Head of caudate nucleus (tissue), 42 donors: ENCODE measurements at regions not wholly inside any gene's neighbourhood (a gene's known extent, or its start where the extent isn't known, plus 50 kb on each side); places are given as distances from the start of the nearest gene placed in this dataset.
"Not testable (repeated sequence)": the region's sequence is repeated elsewhere in the genome, so short reads cannot be mapped to it uniquely, and the experiment has no call there.

Source experiments
- DNase-seq, 42 donors: peaks; one replicate each; pipeline versions ENCODE4 v3.0.0 to v3.0.0-alpha.2; 2020 to 2021; ENCODE audit warnings: mixed read lengths in 7 of 42
- intact Hi-C: fragments of 100-400 bp; cut with DNase I; formaldehyde crosslinking; loops from one replicate; pipeline ENCODE4 v1.15.0; 2022

- no peak for DNase-seq
- intact Hi-C loops, result no loop called here
These were observed 322.6 kb upstream of the FRG2C start for GRCh38 chr3:75341324-75342067.

GRCh38 chr3:75342425-75342824 is 321.7 kb upstream of the FRG2C start:
- intact Hi-C loops, result no loop called here
- no peak for DNase-seq

- intact Hi-C loops, DNase-seq: not testable (repeated sequence)
These were observed 313.6 kb upstream of the FRG2C start for GRCh38 chr3:75350536-75350935.

DNA sequence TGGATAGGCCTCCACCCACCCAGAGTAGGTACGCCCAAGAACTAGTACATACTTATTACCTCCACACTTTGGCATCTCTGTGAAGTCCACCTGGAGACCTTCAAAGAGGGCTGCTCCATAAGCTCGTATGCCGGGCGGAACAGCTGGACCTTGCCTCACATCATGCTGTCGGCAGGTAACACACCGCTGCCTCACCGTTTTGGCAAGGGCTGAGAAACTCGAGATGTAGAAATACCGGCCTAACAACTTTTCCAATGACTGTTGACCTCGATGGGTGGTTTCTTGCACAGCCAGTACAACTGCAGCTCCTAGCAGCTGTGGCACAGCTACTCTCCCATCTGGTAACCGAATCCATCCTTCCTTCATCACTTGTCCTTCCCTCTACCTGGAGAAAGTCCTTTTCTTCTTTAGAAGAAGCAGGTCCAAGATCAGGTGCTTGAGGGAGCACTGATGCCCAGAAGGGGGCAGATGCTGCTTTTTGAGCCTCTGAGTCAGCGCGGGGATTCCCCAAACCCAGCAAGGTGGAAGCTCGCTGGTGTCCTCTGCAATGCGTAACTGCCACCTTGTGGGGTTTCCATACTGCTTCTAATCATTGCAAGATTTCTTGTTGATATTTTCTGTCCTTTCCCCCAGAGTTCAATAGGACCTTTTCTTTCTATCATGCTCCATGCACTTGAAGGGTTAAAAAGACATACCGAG is 301.9 kb upstream of the FRG2C start:
- DNase-seq, intact Hi-C loops: not testable (repeated sequence)

GRCh38 chr3:75372964-75373363 is 291.2 kb upstream of the FRG2C start:
- DNase-seq, intact Hi-C loops: not testable (repeated sequence)

DNA sequence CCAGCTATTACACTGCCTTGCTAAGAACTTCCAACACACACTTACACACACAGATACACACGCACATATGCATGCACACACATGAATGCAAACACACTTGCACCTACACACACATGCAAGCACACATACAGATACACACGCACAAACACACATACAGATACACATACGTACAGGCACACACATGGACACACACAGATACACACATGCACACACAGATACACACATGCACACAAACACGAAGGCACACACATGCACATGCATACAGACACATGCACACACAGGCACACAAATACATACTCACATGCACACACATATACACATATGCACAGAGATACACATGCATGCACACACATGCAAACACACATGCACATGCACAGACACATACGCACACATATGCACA is 284.3 kb upstream of the FRG2C start:
- intact Hi-C loops, result not testable (repeated sequence)

DNA sequence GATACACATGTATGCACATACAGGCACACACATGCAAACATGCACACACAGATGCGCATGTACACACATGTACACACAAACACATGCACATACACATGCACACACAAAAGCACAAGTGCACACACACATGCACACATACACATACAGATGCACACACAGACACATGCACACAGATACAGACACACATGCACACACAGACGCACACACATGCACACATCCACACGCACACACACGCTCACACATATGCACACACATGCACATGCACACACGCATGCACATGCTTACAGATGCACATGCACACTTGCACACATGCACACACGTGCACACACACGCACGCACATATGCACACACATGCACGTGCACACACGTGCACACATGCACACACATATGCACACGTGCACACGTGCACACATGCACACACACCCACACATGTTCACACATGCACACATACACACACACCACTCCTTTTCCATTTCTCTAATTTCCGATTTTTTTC is 283.8 kb upstream of the FRG2C start:
- DNase-seq, result no peak
- intact Hi-C loops, result no loop called here

More for the DNA sequence above, 284.3 kb upstream of the FRG2C start:
- DNase-seq, result not testable (repeated sequence)

DNA sequence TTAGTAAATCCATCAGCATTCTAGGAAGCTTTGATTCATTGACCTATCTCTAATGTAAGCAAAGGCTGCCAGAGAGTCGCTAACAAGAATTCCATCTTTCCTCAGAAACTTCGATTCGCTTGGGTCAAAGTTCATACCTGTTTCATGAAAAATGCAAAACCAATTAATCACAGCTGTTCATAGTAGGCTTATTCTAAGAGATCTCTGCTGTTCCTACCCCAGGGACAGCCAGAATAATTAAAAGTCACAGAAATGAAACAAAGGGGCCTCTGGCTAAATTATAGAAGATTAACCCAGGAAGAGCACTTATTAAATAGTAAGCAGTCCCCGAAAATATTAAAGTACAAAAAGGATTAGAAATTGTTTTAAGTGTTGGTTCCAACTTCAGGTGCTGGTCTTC is 280.1 kb upstream of the FRG2C start:
- intact Hi-C loops, DNase-seq: not testable (repeated sequence)

GRCh38 chr3:75388486-75389124 is 275.5 kb upstream of the FRG2C start:
- intact Hi-C loops, DNase-seq: not testable (repeated sequence)

DNA sequence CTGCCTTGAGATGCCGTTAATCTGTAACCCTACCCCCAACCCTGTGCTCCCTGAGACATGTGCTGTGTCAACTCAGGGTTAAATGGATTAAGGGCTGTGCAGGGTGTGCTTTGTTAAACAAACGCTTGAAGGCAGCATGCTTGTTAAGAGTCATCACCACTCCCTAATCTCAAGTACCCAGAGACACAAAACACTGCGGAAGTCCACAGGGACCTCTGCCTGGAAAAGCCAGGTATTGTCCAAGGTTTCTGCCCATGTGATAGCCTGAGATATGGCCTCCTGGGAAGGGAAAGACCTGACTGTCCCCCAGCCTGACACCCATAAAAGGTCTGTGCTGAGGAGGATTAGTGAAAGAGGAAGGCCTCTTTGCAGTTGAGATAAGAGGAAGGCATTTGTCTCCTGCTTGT is 270.8 kb upstream of the FRG2C start:
- intact Hi-C loops, DNase-seq: not testable (repeated sequence)

- DNase-seq, intact Hi-C loops: not testable (repeated sequence)
These were observed 270.0 kb upstream of the FRG2C start for GRCh38 chr3:75394102-75394501.

- DNase-seq, intact Hi-C loops: not testable (repeated sequence)
These were observed 269.4 kb upstream of the FRG2C start for GRCh38 chr3:75394562-75395360.

DNA sequence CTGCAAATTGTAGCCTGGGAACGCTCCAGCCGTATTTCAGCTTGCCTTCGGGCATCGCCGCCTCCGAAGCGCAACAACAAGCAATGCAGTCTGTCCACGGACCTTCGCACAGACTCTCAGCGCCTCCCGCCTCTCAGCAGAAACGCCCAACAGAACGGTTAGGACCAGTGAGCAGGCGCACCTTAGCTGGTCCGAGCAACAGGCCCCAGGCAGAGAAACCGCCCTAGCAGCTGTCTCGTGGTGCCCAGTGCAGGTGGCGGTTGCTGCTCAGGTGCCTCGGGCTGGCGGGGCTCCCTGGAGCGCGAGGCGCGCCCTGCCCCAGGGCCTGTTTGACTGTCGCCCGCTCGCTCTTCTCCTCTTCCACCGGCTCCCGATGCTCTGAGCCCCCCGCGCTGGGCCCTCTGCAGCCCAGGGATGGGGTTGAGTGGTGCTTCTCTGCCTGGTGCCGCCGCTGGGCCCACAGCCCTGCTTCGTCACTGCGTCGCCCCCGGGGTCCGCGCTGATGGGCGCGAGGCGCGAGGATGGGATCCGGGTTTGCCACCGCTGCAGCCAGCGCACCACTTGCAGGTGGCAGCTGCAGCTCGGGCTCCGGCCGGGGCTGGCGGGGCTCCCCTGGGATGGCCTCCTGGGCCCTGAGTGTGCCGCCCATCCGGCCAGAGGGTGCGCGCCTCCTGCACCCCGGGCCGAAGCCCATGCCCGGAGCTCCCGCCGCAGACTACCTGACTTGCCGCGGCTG is 268.4 kb upstream of the FRG2C start:
- intact Hi-C loops, result no loop called here
- no peak for DNase-seq

- intact Hi-C loops, result no loop called here
- DNase-seq, result peak in 2 of 42 donors; percentile 4 to 21
These were observed 267.8 kb upstream of the FRG2C start for GRCh38 chr3:75396316-75396802.

DNA sequence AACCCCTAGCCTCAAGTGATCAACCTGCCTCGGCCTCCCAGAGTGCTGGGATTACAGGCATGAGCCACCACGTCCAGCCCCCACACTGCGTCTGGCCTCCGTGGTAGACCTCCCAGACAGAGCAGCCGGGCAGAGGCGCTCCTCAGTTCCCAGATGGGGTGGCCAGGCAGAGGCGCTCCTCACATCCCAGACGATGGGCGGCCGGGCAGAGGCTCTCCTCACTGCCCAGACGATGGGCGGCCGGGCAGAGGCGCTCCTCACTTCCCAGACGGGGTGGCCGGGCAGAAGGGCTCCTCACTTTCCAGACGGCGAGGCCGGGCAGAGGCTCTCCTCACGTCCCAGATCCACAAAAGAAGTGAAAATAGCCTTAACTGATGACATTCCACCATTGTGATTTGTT is 266.6 kb upstream of the FRG2C start:
- intact Hi-C loops, DNase-seq: not testable (repeated sequence)

- peak in 36 of 42 donors; percentile 15 to 82 (median 54) for DNase-seq
- intact Hi-C loops, result loop anchor here (10.0 kb wide), 1 partner anchor 128 kb away; no protein-coding TSS in a partner anchor
These were observed 241.8 kb upstream of the FRG2C start for GRCh38 chr3:75422101-75422945.

DNA sequence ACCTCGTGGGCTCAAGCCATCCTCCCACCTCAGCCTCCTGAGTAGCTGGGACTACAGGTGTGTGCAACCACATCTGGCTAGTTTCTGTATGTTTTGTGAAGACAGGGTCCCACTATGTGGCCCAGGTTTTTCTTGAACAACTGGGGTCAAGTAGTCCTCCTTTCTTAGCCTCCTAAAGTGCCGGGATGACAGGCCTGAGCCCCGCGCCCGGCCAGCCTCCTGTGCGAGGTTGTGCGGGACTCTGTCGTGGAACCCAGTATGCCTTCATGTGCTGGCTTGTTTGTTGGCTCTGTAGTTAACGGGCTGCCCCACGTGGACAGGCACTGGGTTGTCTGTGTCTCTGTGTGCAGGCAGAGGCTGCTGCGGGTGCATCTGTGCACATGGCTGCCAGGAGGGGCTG is 238.7 kb upstream of the FRG2C start:
- not testable (repeated sequence) for DNase-seq
- intact Hi-C loops, result loop anchor here (10.0 kb wide), 1 partner anchor 131 kb away; no protein-coding TSS in a partner anchor
